GM12873 (cell line): ENCODE measurements at regions not wholly inside any gene's neighbourhood (a gene's known extent, or its start where the extent isn't known, plus 50 kb on each side); places are given as distances from the start of the nearest gene placed in this dataset.

Source experiments
- TF ChIP-seq, protein P1 (sequence below): IDR thresholded peaks from 2 replicates; pipeline ENCODE4 v1.5.1; 2012; ENCODE audit warnings: low read depth, mild to moderate bottlenecking, moderate library complexity, low read length, control low read depth; ENCODE audit not compliant: insufficient read depth; ENCODE audit errors: missing control alignments

GRCh38 chrX:1841746-1842145 is 226.9 kb downstream of the ASMT start:
- TF ChIP-seq, protein P1, sequence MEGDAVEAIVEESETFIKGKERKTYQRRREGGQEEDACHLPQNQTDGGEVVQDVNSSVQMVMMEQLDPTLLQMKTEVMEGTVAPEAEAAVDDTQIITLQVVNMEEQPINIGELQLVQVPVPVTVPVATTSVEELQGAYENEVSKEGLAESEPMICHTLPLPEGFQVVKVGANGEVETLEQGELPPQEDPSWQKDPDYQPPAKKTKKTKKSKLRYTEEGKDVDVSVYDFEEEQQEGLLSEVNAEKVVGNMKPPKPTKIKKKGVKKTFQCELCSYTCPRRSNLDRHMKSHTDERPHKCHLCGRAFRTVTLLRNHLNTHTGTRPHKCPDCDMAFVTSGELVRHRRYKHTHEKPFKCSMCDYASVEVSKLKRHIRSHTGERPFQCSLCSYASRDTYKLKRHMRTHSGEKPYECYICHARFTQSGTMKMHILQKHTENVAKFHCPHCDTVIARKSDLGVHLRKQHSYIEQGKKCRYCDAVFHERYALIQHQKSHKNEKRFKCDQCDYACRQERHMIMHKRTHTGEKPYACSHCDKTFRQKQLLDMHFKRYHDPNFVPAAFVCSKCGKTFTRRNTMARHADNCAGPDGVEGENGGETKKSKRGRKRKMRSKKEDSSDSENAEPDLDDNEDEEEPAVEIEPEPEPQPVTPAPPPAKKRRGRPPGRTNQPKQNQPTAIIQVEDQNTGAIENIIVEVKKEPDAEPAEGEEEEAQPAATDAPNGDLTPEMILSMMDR = no peak

- TF ChIP-seq, protein P1 = no peak
Observed at GRCh38 chrX:1851527-1851926, 236.7 kb downstream of the ASMT start.

- TF ChIP-seq, protein P1 = no peak
Observed at GRCh38 chrX:1852082-1852481, 237.2 kb downstream of the ASMT start.

GRCh38 chrX:1853447-1853846 is 238.6 kb downstream of the ASMT start:
- TF ChIP-seq, protein P1 = no peak

DNA sequence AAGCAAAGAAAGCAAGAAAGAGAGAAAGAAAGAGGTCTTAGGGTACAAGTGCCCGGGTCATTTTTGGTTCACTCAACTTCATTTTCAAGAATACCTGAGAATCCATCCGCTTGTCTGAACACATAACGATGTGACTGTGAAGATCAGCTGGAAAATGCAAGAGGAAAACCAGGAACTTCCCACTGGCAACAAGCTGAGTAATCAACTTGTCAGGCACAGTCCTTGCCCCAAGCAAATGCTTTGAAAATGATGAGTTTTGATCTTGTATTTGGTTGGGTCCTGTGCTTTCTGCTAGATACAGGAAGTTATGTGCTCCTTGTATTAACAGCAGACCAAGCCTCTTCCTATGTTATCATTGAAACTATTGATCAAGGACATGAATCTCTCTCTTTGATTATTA is 239.1 kb downstream of the ASMT start:
- TF ChIP-seq, protein P1 = no peak

- TF ChIP-seq, protein P1 = no peak
Observed at GRCh38 chrX:1860936-1861594, 246.2 kb downstream of the ASMT start.

DNA sequence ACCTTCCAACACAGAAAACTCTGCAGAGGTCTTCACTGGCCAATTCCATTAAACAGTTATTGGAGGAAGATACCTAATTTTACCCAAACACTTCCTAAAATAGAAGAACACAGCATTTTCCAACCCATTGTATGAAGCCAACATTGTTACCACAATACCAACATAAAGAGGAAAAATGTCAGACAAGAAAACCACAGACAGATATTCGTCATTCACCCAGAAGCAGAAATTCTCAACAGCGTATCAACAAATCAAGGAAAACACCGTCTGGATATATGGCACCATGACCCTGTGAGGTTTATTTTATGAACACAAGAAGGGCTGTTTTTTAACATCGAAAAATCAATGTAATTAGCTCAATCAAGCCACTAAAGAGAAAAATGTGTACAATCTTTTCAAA is 255.6 kb downstream of the ASMT start:
- TF ChIP-seq, protein P1 = no peak
